Activated T-helper 1 cell treated with anti-CD3 and anti-CD28 coated beads, Interleukin-12 subunit alpha, Interleukin-12 subunit beta, Interleukin-2, Interleukin-4 antibody, amounts not matched to agents 30 ng/mL and 10 ng/mL and 1 ng/mL, durations not matched to agents 14 hours and 24 hours and 36 hours (primary cell): ENCODE measurements at regions not wholly inside any gene's neighbourhood (a gene's known extent, or its start where the extent isn't known, plus 50 kb on each side); places are given as distances from the start of the nearest gene placed in this dataset.
"Not testable (repeated sequence)": the region's sequence is repeated elsewhere in the genome, so short reads cannot be mapped to it uniquely, and the experiment has no call there.

ENCODE experiments used
- DNase-seq: peaks from one replicate; pipeline ENCODE4 v3.0.0; 2021; ENCODE audit warnings: low spot score
- H3K27ac Mint-ChIP-seq: one replicate; pipeline ENCODE4 v1.8.0; 2021; ENCODE audit warnings: mild to moderate bottlenecking, mixed read lengths
- H3K27me3 Mint-ChIP-seq: one replicate; pipeline ENCODE4 v1.8.0; 2022; ENCODE audit warnings: mild to moderate bottlenecking, moderate library complexity, mixed read lengths; ENCODE audit not compliant: insufficient read depth
- H3K36me3 Mint-ChIP-seq: one replicate; pipeline ENCODE4 v1.8.0; 2021; ENCODE audit warnings: low read depth, mixed read lengths
- H3K4me1 Mint-ChIP-seq: one replicate; pipeline ENCODE4 v1.8.0; 2021; ENCODE audit warnings: low read depth, mixed read lengths
- H3K4me3 Mint-ChIP-seq: one replicate; pipeline ENCODE4 v1.8.0; 2021; ENCODE audit warnings: mild to moderate bottlenecking, moderate library complexity, mixed read lengths
- H3K9me3 Mint-ChIP-seq: one replicate; pipeline ENCODE4 v1.8.0; 2021; ENCODE audit warnings: mixed read lengths
- intact Hi-C: fragments of 100-400 bp; cut with micrococcal nuclease; formaldehyde crosslinking; loops from one replicate; pipeline ENCODE4 v1.15.1; 2024

- DNase-seq: no peak
- intact Hi-C loops: no loop called here
- Mint-ChIP-seq H3K4me3 (no peak overlapping the region), H3K36me3 (no peaks in the 10 kb centered on the region), H3K4me1 (no peaks in the 10 kb centered on the region), H3K9me3 (peaks cover 2% of the 10 kb centered on the region), H3K27ac (no peak overlapping the region), H3K27me3 (no peaks in the 10 kb centered on the region)
These were observed 471.0 kb upstream of the PBX1 start for GRCh38 chr1:164087906-164088453.

DNA sequence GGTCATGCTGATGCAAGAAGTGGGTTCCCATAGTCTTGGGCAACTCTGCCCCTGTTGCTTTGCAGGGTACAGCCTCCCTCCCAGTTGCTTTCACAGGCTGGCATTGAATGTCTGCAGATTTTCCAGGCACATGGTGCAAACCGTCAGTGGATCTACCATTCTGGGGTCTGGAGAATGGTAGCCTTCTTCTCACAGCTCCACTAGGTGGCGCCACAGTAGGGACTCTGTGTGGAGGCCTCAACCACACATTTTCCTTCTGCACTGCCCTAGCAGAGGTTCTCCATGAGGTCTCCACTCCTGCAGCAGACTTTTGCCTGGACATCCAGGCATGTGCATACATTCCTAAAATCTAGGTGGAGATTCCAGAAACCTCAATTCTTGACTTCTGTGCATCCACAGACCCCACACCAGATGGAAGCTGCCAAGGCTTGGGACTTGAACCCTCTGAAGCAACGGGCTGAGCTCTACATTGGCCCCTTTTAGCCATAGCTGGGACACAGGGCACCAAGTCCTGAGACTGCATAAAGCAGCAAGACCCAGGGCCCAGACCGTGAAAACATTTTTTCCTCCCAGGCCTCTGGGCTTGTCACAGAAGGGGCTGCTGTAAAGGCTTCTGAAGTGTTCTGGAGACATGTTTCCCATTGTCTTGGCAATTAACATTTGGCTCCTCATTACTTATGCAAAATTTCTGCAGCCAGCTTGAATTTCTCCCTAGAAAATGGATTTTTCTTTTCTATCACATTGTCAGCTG is 466.2 kb upstream of the PBX1 start:
- Mint-ChIP-seq H3K36me3 (no peaks in the 10 kb centered on the region), H3K27ac (no peak overlapping the region), H3K9me3 (peaks cover 5% of the 10 kb centered on the region), H3K27me3 (no peaks in the 10 kb centered on the region), H3K4me3 (no peak overlapping the region), H3K4me1 (no peaks in the 10 kb centered on the region)
- DNase-seq: no peak
- intact Hi-C loops: no loop called here

DNA sequence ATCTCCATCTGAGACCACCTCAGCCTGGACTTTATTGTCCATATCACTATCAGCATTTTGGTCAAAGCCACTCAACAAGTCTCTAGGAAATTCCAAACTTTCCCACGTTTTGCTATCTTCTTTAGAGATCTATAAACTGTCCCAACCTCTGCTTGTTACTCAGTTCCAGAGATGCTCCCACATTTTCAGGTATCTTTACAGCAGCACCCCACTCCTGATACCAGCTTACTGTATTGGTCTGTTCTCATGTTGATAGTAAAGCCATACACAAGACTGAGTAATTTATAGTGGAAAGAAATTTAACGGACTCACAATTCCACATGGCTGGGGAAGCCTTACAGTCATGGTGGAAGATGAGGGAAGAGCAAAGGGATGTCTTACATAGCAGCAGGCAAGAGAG is 465.4 kb upstream of the PBX1 start:
- no peaks in the 10 kb centered on the region for H3K36me3 Mint-ChIP-seq
- peaks cover 5% of the 10 kb centered on the region for H3K9me3 Mint-ChIP-seq
- no peak overlapping the region for H3K27ac Mint-ChIP-seq
- no peak for DNase-seq
- no peaks in the 10 kb centered on the region for H3K27me3 Mint-ChIP-seq
- intact Hi-C loops: no loop called here
- H3K4me1 Mint-ChIP-seq: no peaks in the 10 kb centered on the region
- no peak overlapping the region for H3K4me3 Mint-ChIP-seq

- Mint-ChIP-seq H3K27ac (no peak overlapping the region), H3K4me3 (no peak overlapping the region), H3K4me1 (no peaks in the 10 kb centered on the region), H3K9me3 (peaks cover 3% of the 10 kb centered on the region), H3K27me3 (no peaks in the 10 kb centered on the region), H3K36me3 (no peaks in the 10 kb centered on the region)
- intact Hi-C loops: no loop called here
- no peak for DNase-seq
These were observed 457.2 kb upstream of the PBX1 start for GRCh38 chr1:164101802-164102201.

DNA sequence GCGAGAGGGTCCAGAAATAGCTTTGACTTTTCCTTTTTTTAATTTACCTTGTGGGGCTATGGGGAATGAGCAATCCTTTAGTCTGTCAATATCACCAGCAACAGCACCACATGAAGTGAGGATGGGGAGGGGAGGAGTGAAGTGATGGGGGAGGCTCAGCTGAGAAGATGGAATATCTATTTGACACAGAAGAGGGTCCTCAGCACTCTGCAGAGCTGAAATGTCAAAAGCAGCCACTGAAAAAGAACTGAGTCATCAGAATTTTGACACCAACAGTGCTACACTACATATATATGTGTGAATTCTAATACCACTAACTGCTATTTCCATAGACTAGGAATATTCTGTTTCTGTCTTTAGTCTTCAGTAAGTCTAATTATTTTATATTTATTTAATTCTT is 427.0 kb upstream of the PBX1 start:
- DNase-seq: no peak
- intact Hi-C loops: no loop called here
- no peaks in the 10 kb centered on the region for H3K27me3 Mint-ChIP-seq
- H3K9me3 Mint-ChIP-seq: peaks cover 2% of the 10 kb centered on the region
- H3K27ac Mint-ChIP-seq: no peak overlapping the region
- H3K4me3 Mint-ChIP-seq: no peak overlapping the region
- H3K4me1 Mint-ChIP-seq: no peaks in the 10 kb centered on the region
- H3K36me3 Mint-ChIP-seq: no peaks in the 10 kb centered on the region

GRCh38 chr1:164137273-164137925 is 421.6 kb upstream of the PBX1 start:
- H3K4me3 Mint-ChIP-seq: no peak overlapping the region
- DNase-seq: no peak
- H3K27ac Mint-ChIP-seq: no peak overlapping the region
- H3K27me3 Mint-ChIP-seq: no peaks in the 10 kb centered on the region
- intact Hi-C loops: no loop called here
- no peaks in the 10 kb centered on the region for H3K36me3 Mint-ChIP-seq
- H3K9me3 Mint-ChIP-seq: peaks cover 5% of the 10 kb centered on the region
- no peaks in the 10 kb centered on the region for H3K4me1 Mint-ChIP-seq

DNA sequence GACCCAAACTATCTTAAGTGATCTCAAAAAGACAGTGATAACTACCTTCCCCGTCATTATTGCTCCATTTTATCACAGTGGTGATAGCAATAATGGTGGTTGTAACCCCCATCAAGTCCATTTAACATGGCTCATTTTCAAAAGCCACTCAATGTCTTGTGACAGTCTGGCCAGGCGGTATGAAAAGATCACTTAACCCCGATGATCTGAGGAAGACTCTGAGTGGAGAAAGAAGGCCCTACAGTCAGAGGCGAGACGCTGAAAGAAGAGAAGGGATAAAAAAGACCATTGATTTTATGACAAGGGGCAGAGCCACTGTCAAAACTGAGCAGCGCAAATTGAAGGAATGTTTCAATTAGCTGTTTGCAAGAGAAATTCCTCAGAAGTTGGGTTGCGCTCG is 417.2 kb upstream of the PBX1 start:
- H3K36me3 Mint-ChIP-seq: no peaks in the 10 kb centered on the region
- peaks cover 12% of the 10 kb centered on the region for H3K9me3 Mint-ChIP-seq
- H3K27me3 Mint-ChIP-seq: no peaks in the 10 kb centered on the region
- H3K27ac Mint-ChIP-seq: no peak overlapping the region
- no peaks in the 10 kb centered on the region for H3K4me1 Mint-ChIP-seq
- no peak for DNase-seq
- H3K4me3 Mint-ChIP-seq: no peak overlapping the region
- intact Hi-C loops: no loop called here

GRCh38 chr1:164154622-164155021 is 404.4 kb upstream of the PBX1 start:
- H3K4me1 Mint-ChIP-seq: no peaks in the 10 kb centered on the region
- DNase-seq: no peak
- no peak overlapping the region for H3K4me3 Mint-ChIP-seq
- no peaks in the 10 kb centered on the region for H3K36me3 Mint-ChIP-seq
- no peaks in the 10 kb centered on the region for H3K27me3 Mint-ChIP-seq
- H3K27ac Mint-ChIP-seq: no peak overlapping the region
- peaks cover 13% of the 10 kb centered on the region for H3K9me3 Mint-ChIP-seq
- intact Hi-C loops: no loop called here

DNA sequence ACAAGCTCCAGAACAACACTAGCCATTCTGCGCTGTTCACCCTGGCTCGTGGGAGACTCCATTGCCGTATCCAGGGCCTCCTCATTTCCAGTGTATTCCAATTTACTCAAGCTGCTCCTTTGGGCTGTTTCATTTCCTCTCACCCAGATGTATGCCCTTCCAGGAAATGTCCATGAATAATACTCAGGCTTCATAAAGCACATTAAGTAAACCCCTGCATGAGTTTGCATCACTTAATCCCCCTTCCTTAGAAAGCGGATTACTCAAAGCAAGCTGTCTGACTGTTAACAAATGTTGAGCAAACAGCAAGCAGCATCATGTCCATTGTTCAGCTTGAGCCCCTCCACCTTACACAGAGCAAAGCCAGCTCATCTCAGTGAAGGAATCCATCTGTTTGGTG is 403.6 kb upstream of the PBX1 start:
- no peaks in the 10 kb centered on the region for H3K36me3 Mint-ChIP-seq
- no peaks in the 10 kb centered on the region for H3K27me3 Mint-ChIP-seq
- H3K27ac Mint-ChIP-seq: no peak overlapping the region
- intact Hi-C loops: no loop called here
- H3K4me1 Mint-ChIP-seq: no peaks in the 10 kb centered on the region
- no peak overlapping the region for H3K4me3 Mint-ChIP-seq
- no peak for DNase-seq
- H3K9me3 Mint-ChIP-seq: peaks cover 17% of the 10 kb centered on the region

GRCh38 chr1:164163289-164163849 is 395.6 kb upstream of the PBX1 start:
- Mint-ChIP-seq H3K36me3 (no peaks in the 10 kb centered on the region), H3K27ac (no peak overlapping the region), H3K9me3 (peaks cover 30% of the 10 kb centered on the region), H3K27me3 (no peaks in the 10 kb centered on the region), H3K4me3 (no peak overlapping the region), H3K4me1 (no peaks in the 10 kb centered on the region)
- no peak for DNase-seq
- intact Hi-C loops: no loop called here

DNA sequence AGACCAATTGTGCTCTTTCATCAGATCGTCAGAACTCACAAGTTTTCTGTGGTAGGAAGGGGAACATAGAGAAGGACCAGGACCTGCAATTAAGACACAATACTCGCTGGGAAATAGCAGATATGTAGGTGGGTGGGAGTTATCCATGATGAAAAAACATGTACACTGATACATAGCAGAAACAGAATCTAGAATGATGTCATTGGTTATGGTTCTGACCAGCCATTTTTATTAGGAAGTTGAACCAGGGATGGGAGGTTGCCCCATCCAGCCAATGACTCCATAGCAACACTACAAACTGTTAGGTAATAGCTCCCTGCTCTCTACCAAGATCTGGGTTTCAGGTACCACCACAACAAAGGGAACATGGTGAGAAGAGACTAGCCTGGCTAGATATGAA is 393.5 kb upstream of the PBX1 start:
- H3K9me3 Mint-ChIP-seq: peaks cover 29% of the 10 kb centered on the region
- no peaks in the 10 kb centered on the region for H3K27me3 Mint-ChIP-seq
- no peak overlapping the region for H3K4me3 Mint-ChIP-seq
- DNase-seq: no peak
- no peaks in the 10 kb centered on the region for H3K36me3 Mint-ChIP-seq
- H3K27ac Mint-ChIP-seq: no peak overlapping the region
- H3K4me1 Mint-ChIP-seq: no peaks in the 10 kb centered on the region
- intact Hi-C loops: no loop called here

GRCh38 chr1:164166454-164166853 is 392.5 kb upstream of the PBX1 start:
- H3K27ac Mint-ChIP-seq, H3K4me3 Mint-ChIP-seq, H3K36me3 Mint-ChIP-seq, H3K4me1 Mint-ChIP-seq, intact Hi-C loops, DNase-seq, H3K27me3 Mint-ChIP-seq: not testable (repeated sequence)
- peaks cover 27% of the 10 kb centered on the region for H3K9me3 Mint-ChIP-seq

- intact Hi-C loops: no loop called here
- DNase-seq: no peak
- Mint-ChIP-seq H3K27ac (no peak overlapping the region), H3K4me1 (no peaks in the 10 kb centered on the region), H3K27me3 (no peaks in the 10 kb centered on the region), H3K36me3 (no peaks in the 10 kb centered on the region), H3K9me3 (peaks cover 24% of the 10 kb centered on the region), H3K4me3 (no peak overlapping the region)
These were observed 381.9 kb upstream of the PBX1 start for GRCh38 chr1:164177118-164177517.
